GM12892 (cell line): ENCODE measurements at regions not wholly inside any gene's neighbourhood (a gene's known extent, or its start where the extent isn't known, plus 50 kb on each side); places are given as distances from the start of the nearest gene placed in this dataset.

Experiments used
- POLR2A ChIP-seq: IDR thresholded peaks from 2 replicates; pipeline ENCODE4 v1.6.1; 2011; ENCODE audit warnings: low read depth, low read length, control low read depth
- POLR2AphosphoS5 ChIP-seq: IDR thresholded peaks from 2 replicates; pipeline ENCODE4 v1.6.1; 2011; ENCODE audit warnings: low read depth, low read length, control low read depth

DNA sequence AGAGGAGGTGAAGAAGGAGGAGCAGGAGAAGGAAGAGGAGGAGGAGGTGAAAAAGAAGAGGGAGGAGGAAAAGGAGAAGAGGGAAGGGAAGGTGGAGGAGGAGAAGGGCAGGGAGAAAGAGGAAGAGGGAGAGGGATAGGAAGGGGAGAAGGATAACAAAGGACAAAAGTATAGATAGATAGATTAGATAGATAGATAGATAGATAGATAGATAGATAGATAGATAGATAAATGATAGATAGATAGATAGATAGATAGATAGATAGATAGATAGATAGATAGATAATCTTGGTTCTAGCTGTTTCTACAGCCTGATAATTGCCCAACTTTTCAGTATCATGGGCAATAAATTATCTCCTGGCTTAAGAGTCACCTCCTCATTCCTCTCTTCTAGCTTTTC is 296.2 kb upstream of the C16orf82 start:
- no peak for TF ChIP-seq POLR2A
- no peak for TF ChIP-seq POLR2AphosphoS5
